GM23338 (cell line): ENCODE measurements at regions not wholly inside any gene's neighbourhood (a gene's known extent, or its start where the extent isn't known, plus 50 kb on each side); places are given as distances from the start of the nearest gene placed in this dataset.

Source experiments
- ATAC-seq: fragments of 200-7000 bp; cut with Tn5 transposase; 3 replicates; pipeline ENCODE4 v1.9.1; 2020
- DNase-seq: peaks from one replicate; pipeline ENCODE4 v3.0.0-alpha.2; 2015; ENCODE audit warnings: low spot score
- H2AFZ ChIP-seq: fragments of 200-600 bp; sonication (generic); 2 replicates; pipeline ENCODE4 v1.8.0; 2016; ENCODE audit warnings: antibody characterized with exemption, mild to moderate bottlenecking, moderate library complexity
- H3F3A ChIP-seq: fragments of 200-600 bp; sonication (generic); replicated peaks from 2 replicates; pipeline ENCODE4 v1.8.0; 2017; ENCODE audit warnings: antibody characterized with exemption, mixed run types, low read depth
- H3K27ac ChIP-seq: fragments of 200-600 bp; sonication (generic); 2 replicates; pipeline ENCODE4 v1.6.1; 2016; ENCODE audit warnings: low read depth
- H3K27me3 ChIP-seq: fragments of 200-600 bp; sonication (generic); 2 replicates; pipeline ENCODE4 v1.8.0; 2016; ENCODE audit warnings: mild to moderate bottlenecking, mixed run types, moderate library complexity; ENCODE audit not compliant: insufficient read depth
- H3K36me3 ChIP-seq: fragments of 200-600 bp; sonication (generic); 2 replicates; pipeline ENCODE4 v1.8.0; 2016; ENCODE audit warnings: mild to moderate bottlenecking; ENCODE audit not compliant: insufficient read depth
- H3K4me1 ChIP-seq: fragments of 200-600 bp; sonication (generic); 2 replicates; pipeline ENCODE4 v1.8.0; 2016; ENCODE audit warnings: mild to moderate bottlenecking, moderate library complexity; ENCODE audit not compliant: insufficient read depth
- H3K4me2 ChIP-seq: fragments of 200-600 bp; sonication (generic); 2 replicates; pipeline ENCODE4 v1.7.1; 2017; ENCODE audit warnings: mixed run types
- H3K4me3 ChIP-seq: fragments of 200-600 bp; sonication (generic); 2 replicates; pipeline ENCODE4 v1.6.1; 2016; ENCODE audit warnings: mixed run types
- H3K79me2 ChIP-seq: fragments of 200-600 bp; sonication (generic); replicated peaks from 2 replicates; pipeline ENCODE4 v1.8.0; 2017; ENCODE audit warnings: mild to moderate bottlenecking; ENCODE audit not compliant: insufficient read depth
- H3K9me2 ChIP-seq: fragments of 200-600 bp; sonication (generic); 2 replicates; pipeline ENCODE4 v1.8.0; 2017; ENCODE audit not compliant: insufficient read depth
- H4K20me1 ChIP-seq: fragments of 200-600 bp; sonication (generic); replicated peaks from 2 replicates; pipeline ENCODE4 v1.8.0; 2017; ENCODE audit warnings: mild to moderate bottlenecking; ENCODE audit not compliant: insufficient read depth
- H3K27ac Mint-ChIP-seq: 2 replicates; pipeline ENCODE4 v1.8.0; 2020; ENCODE audit warnings: inconsistent platforms, mild to moderate bottlenecking, moderate library complexity, mixed read lengths
- H3K27me3 Mint-ChIP-seq: 3 replicates; pipeline ENCODE4 v1.8.0; 2022; ENCODE audit warnings: low read depth, mild to moderate bottlenecking, moderate library complexity, mixed read lengths, inconsistent platforms; ENCODE audit not compliant: insufficient read depth, poor library complexity
- H3K36me3 Mint-ChIP-seq: 3 replicates; pipeline ENCODE4 v1.8.0; 2021; ENCODE audit warnings: low read depth, mild to moderate bottlenecking, inconsistent platforms, moderate library complexity, mixed read lengths
- H3K4me1 Mint-ChIP-seq: 3 replicates; pipeline ENCODE4 v1.8.0; 2020; ENCODE audit warnings: mild to moderate bottlenecking, inconsistent platforms, mixed read lengths
- H3K4me3 Mint-ChIP-seq: 3 replicates; pipeline ENCODE4 v1.8.0; 2021; ENCODE audit warnings: moderate library complexity, mild to moderate bottlenecking, inconsistent platforms, mixed read lengths
- H3K9me3 Mint-ChIP-seq: 3 replicates; pipeline ENCODE4 v1.8.0; 2020; ENCODE audit warnings: moderate library complexity, mild to moderate bottlenecking, inconsistent platforms, mixed read lengths
- CREB1 ChIP-seq: fragments of 250-450 bp; sonication (Bioruptor Pico); IDR thresholded peaks from 2 replicates; pipeline ENCODE4 v1.5.0; 2020; ENCODE audit warnings: low read depth, mild to moderate bottlenecking, moderate library complexity
- ETS1 ChIP-seq: IDR thresholded peaks from 2 replicates; pipeline ENCODE4 v1.6.1; 2016; ENCODE audit warnings: antibody characterized with exemption
- EZH2 ChIP-seq: fragments of 200-600 bp; sonication (generic); IDR thresholded peaks from one replicate; pipeline ENCODE4 v1.8.0; 2017; ENCODE audit warnings: antibody characterized with exemption, mild to moderate bottlenecking, low read depth; ENCODE audit not compliant: unreplicated experiment
- EZH2phosphoT487 ChIP-seq: fragments of 200-600 bp; sonication (generic); IDR thresholded peaks from one replicate; pipeline ENCODE4 v1.8.1; 2018; ENCODE audit warnings: antibody characterized with exemption; ENCODE audit not compliant: unreplicated experiment
- JUNB ChIP-seq: IDR thresholded peaks from one replicate; pipeline ENCODE4 v1.6.1; 2016; ENCODE audit warnings: antibody characterized with exemption; ENCODE audit not compliant: unreplicated experiment
- NANOG ChIP-seq: IDR thresholded peaks from 2 replicates; pipeline ENCODE4 v1.6.1; 2016; ENCODE audit warnings: antibody characterized with exemption, borderline replicate concordance
- POLR2AphosphoS5 ChIP-seq: IDR thresholded peaks from 2 replicates; pipeline ENCODE4 v1.6.1; 2016; ENCODE audit warnings: antibody characterized with exemption, low read depth
- REST ChIP-seq: IDR thresholded peaks from one replicate; pipeline ENCODE4 v1.6.1; 2018; ENCODE audit warnings: antibody characterized with exemption; ENCODE audit not compliant: unreplicated experiment
- ZNF114 ChIP-seq: fragments of 250-450 bp; sonication (Bioruptor Pico); IDR thresholded peaks from 2 replicates; pipeline ENCODE4 v1.5.0; 2020; ENCODE audit warnings: mild to moderate bottlenecking, moderate library complexity
- ZNF331 ChIP-seq: fragments of 250-450 bp; sonication (Bioruptor Pico); IDR thresholded peaks from 2 replicates; pipeline ENCODE4 v1.5.0; 2020; ENCODE audit warnings: low read depth, mild to moderate bottlenecking, moderate library complexity
- ZNF462 ChIP-seq: fragments of 250-450 bp; sonication (Bioruptor Pico); IDR thresholded peaks from 2 replicates; pipeline ENCODE4 v1.5.0; 2020; ENCODE audit warnings: mild to moderate bottlenecking, moderate library complexity

GRCh38 chr17:11028349-11028748, 190.5 kb upstream of the PIRT start:
- Histone ChIP-seq H3K79me2 (no peaks in the 10 kb centered on the region), H2AFZ (no peak overlapping the region), H3K36me3 (0 out of 2 replicates have a peak, but pooled peaks cover 4% of the 10 kb centered on the region), H3K27ac (no peak overlapping the region), H3F3A (no peaks in the 10 kb centered on the region), H3K4me3 (no peak overlapping the region), H3K27me3 (no peaks in the 10 kb centered on the region), H4K20me1 (no peaks in the 10 kb centered on the region), H3K9me2 (no peaks in the 10 kb centered on the region), H3K4me2 (no peak overlapping the region), H3K4me1 (no peaks in the 10 kb centered on the region)
- DNase-seq (no peak), ATAC-seq (no peak)
- TF ChIP-seq CREB1 (CRISPR knock-in tag) (no peak), REST (no peak), ZNF331 (CRISPR knock-in tag) (no peak), EZH2 (no peak), JUNB (no peak), NANOG (no peak), ZNF114 (CRISPR knock-in tag) (no peak), ETS1 (no peak)
- Mint-ChIP-seq H3K4me1 (no peaks in the 10 kb centered on the region), H3K4me3 (no peak overlapping the region), H3K9me3 (peaks cover 95% of the 10 kb centered on the region), H3K36me3 (peaks cover 31% of the 10 kb centered on the region), H3K27ac (no peak overlapping the region), H3K27me3 (no peaks in the 10 kb centered on the region)

GRCh38 chr17:11026903-11027302, 189.0 kb upstream of the PIRT start:
- Histone ChIP-seq H3K27me3 (no peaks in the 10 kb centered on the region), H3K79me2 (no peaks in the 10 kb centered on the region), H3K4me3 (no peak overlapping the region), H3K9me2 (no peaks in the 10 kb centered on the region), H3F3A (no peaks in the 10 kb centered on the region), H2AFZ (no peak overlapping the region), H3K4me1 (no peaks in the 10 kb centered on the region), H4K20me1 (no peaks in the 10 kb centered on the region), H3K27ac (no peak overlapping the region), H3K36me3 (0 out of 2 replicates have a peak, but pooled peaks cover 11% of the 10 kb centered on the region), H3K4me2 (no peak overlapping the region)
- H3K27me3 Mint-ChIP-seq = peaks cover 3% of the 10 kb centered on the region
- no peak overlapping the region for H3K27ac Mint-ChIP-seq
- H3K4me1 Mint-ChIP-seq = no peaks in the 10 kb centered on the region
- no peak for ATAC-seq
- no peak for DNase-seq
- peaks cover 95% of the 10 kb centered on the region for H3K9me3 Mint-ChIP-seq
- no peak overlapping the region for H3K4me3 Mint-ChIP-seq
- H3K36me3 Mint-ChIP-seq = peaks cover 25% of the 10 kb centered on the region
- no peak for TF ChIP-seq JUNB
- TF ChIP-seq ZNF331 (CRISPR knock-in tag) = no peak
- TF ChIP-seq ZNF114 (CRISPR knock-in tag) = no peak
- TF ChIP-seq ZNF462 (CRISPR knock-in tag) = no peak
- TF ChIP-seq POLR2AphosphoS5 = no peak
- TF ChIP-seq NANOG = no peak
- TF ChIP-seq EZH2phosphoT487 = no peak
- no peak for TF ChIP-seq EZH2
